Nephron (organoid): ENCODE measurements at regions not wholly inside any gene's neighbourhood (a gene's known extent, or its start where the extent isn't known, plus 50 kb on each side); places are given as distances from the start of the nearest gene placed in this dataset.
"Not testable (repeated sequence)": the region's sequence is repeated elsewhere in the genome, so short reads cannot be mapped to it uniquely, and the experiment has no call there.

Experiments used
- H3K27ac Mint-ChIP-seq, 3 experiments: 2 replicates each; pipeline ENCODE4 v1.8.0; 2020; ENCODE audit warnings: mixed read lengths in 3 of 3, mild to moderate bottlenecking in 2 of 3, moderate library complexity in 1 of 3
- H3K27me3 Mint-ChIP-seq: 2 replicates; pipeline ENCODE4 v1.8.0; 2021; ENCODE audit warnings: low read depth, mild to moderate bottlenecking, moderate library complexity, mixed read lengths
- H3K36me3 Mint-ChIP-seq: 2 replicates; pipeline ENCODE4 v1.8.0; 2020; ENCODE audit warnings: low read depth, mixed read lengths
- H3K4me1 Mint-ChIP-seq: 2 replicates; pipeline ENCODE4 v1.8.0; 2020; ENCODE audit warnings: mixed read lengths
- H3K4me3 Mint-ChIP-seq, 3 experiments: 2 replicates each; pipeline ENCODE4 v1.8.0; 2020; ENCODE audit warnings: mild to moderate bottlenecking in 3 of 3, mixed read lengths in 3 of 3, moderate library complexity in 2 of 3
- H3K9me3 Mint-ChIP-seq: 2 replicates; pipeline ENCODE4 v1.8.0; 2020; ENCODE audit warnings: mixed read lengths
- CTCF ChIP-seq, 3 experiments: fragments of 200-600 bp; sonication (generic); IDR thresholded peaks; one replicate each; pipeline ENCODE4 v1.5.0; 2021; ENCODE audit warnings: antibody characterized with exemption in 3 of 3; ENCODE audit not compliant: unreplicated experiment in 3 of 3

GRCh38 chr7:20539201-20539600, 76.3 kb upstream of the ABCB5 start:
- Mint-ChIP-seq H3K27ac (no peak overlapping the region), H3K27me3 (no peaks in the 10 kb centered on the region), H3K36me3 (no peaks in the 10 kb centered on the region), H3K4me1 (no peaks in the 10 kb centered on the region), H3K9me3 (peaks cover 15% of the 10 kb centered on the region), H3K4me3 (no peak overlapping the region)
- TF ChIP-seq CTCF (IDR thresholded peaks at IDR 0.05; ENCODE audit: unreplicated experiment in 3 of 3) = no peak

- H3K4me3 Mint-ChIP-seq = no peak overlapping the region
- no peaks in the 10 kb centered on the region for H3K4me1 Mint-ChIP-seq
- TF ChIP-seq CTCF (IDR thresholded peaks at IDR 0.05; ENCODE audit: unreplicated experiment in 3 of 3) = no peak
- H3K27ac Mint-ChIP-seq = no peak overlapping the region
- H3K9me3 Mint-ChIP-seq = peaks cover 15% of the 10 kb centered on the region
- H3K27me3 Mint-ChIP-seq = no peaks in the 10 kb centered on the region
- no peaks in the 10 kb centered on the region for H3K36me3 Mint-ChIP-seq
Observed at GRCh38 chr7:20541608-20542349, 73.7 kb upstream of the ABCB5 start.

GRCh38 chr7:20542594-20542993, 72.9 kb upstream of the ABCB5 start:
- Mint-ChIP-seq H3K27ac (no peak overlapping the region), H3K36me3 (no peaks in the 10 kb centered on the region), H3K9me3 (peaks cover 15% of the 10 kb centered on the region), H3K4me3 (no peak overlapping the region), H3K27me3 (no peaks in the 10 kb centered on the region), H3K4me1 (no peaks in the 10 kb centered on the region)
- no peak for TF ChIP-seq CTCF (IDR thresholded peaks at IDR 0.05; ENCODE audit: unreplicated experiment in 3 of 3)

GRCh38 chr7:20543500-20543899, 72.0 kb upstream of the ABCB5 start:
- H3K36me3 Mint-ChIP-seq = no peaks in the 10 kb centered on the region
- H3K9me3 Mint-ChIP-seq = peaks cover 15% of the 10 kb centered on the region
- H3K27me3 Mint-ChIP-seq = no peaks in the 10 kb centered on the region
- no peak for TF ChIP-seq CTCF (IDR thresholded peaks at IDR 0.05; ENCODE audit: unreplicated experiment in 3 of 3)
- no peaks in the 10 kb centered on the region for H3K4me1 Mint-ChIP-seq
- H3K4me3 Mint-ChIP-seq = no peak overlapping the region
- H3K27ac Mint-ChIP-seq = no peak overlapping the region

GRCh38 chr7:20545016-20545415, 70.5 kb upstream of the ABCB5 start:
- no peak for TF ChIP-seq CTCF (IDR thresholded peaks at IDR 0.05; ENCODE audit: unreplicated experiment in 3 of 3)
- H3K36me3 Mint-ChIP-seq = no peaks in the 10 kb centered on the region
- no peaks in the 10 kb centered on the region for H3K4me1 Mint-ChIP-seq
- H3K4me3 Mint-ChIP-seq = no peak overlapping the region
- H3K9me3 Mint-ChIP-seq = peaks cover 9% of the 10 kb centered on the region
- no peak overlapping the region for H3K27ac Mint-ChIP-seq
- no peaks in the 10 kb centered on the region for H3K27me3 Mint-ChIP-seq

- H3K4me3 Mint-ChIP-seq, H3K9me3 Mint-ChIP-seq, H3K27me3 Mint-ChIP-seq, H3K36me3 Mint-ChIP-seq, H3K4me1 Mint-ChIP-seq, H3K27ac Mint-ChIP-seq: not testable (repeated sequence)
Observed at GRCh38 chr7:20546958-20547357, 68.5 kb upstream of the ABCB5 start.
